ENCODE measurements at regions not wholly inside any gene's neighbourhood (a gene's known extent, or its start where the extent isn't known, plus 50 kb on each side); places are given as distances from the start of the nearest gene placed in this dataset.

GRCh38 chr9:90018688-90019087, 413.9 kb downstream of the GADD45G start:
- ChIA-PET CTCF (no interaction called here), SMC1A (ENCODE audit: uncharacterized antibody, unreplicated experiment) (no interaction called here), POLR2A (no interaction called here), RAD21 (ENCODE audit: unreplicated experiment) (no interaction called here)
- FAIRE-seq (no peak), ATAC-seq (no peak), DNase-seq (ENCODE audit: low read depth, low spot score) (no peak)
- H3K36me3 ChIP-seq (ENCODE audit: control insufficient read depth in 2 of 2, insufficient read depth in 2 of 2, low read length in 1 of 2): no peaks in the 10 kb centered on the region
- TF ChIP-seq ZNF592 (IDR thresholded peaks at IDR 0.05) (no peak), SPI1 (IDR thresholded peaks at IDR 0.05; ENCODE audit: borderline replicate concordance, insufficient read depth, low read depth, low read length) (no peak), MTA2 (IDR thresholded peaks at IDR 0.05; ENCODE audit: low read depth) (no peak), NFYA (IDR thresholded peaks at IDR 0.05; ENCODE audit: borderline replicate concordance, low read depth, low read length) (no peak)
- BruUV-seq (replicated peaks): no TSS peak
- WGBS (ENCODE audit: insufficient coverage, insufficient replicate concordance, low lambda C conversion rate, missing lambda C conversion rate): 20% methylated on average over 2 of the region's 2 CpGs
- H3K79me2 ChIP-seq (ENCODE audit: control insufficient read depth, insufficient read depth, low read length): no peaks in the 10 kb centered on the region
- H3K27me3 ChIP-seq (replicated peaks in 1 of 2; ENCODE audit: control insufficient read depth in 2 of 2, insufficient read depth in 2 of 2, low read length in 1 of 2): peaks cover 0 to 2% of the 10 kb centered on the region in 2 experiments; a peak in 1 of 4 replicates
- H3K4me2 ChIP-seq (ENCODE audit: control insufficient read depth, insufficient read depth): no peak overlapping the region
- no peak overlapping the region for H3K27ac ChIP-seq (ENCODE audit: control insufficient read depth, insufficient read depth)
- no peaks in the 10 kb centered on the region; the same call in 1 of the 2 replicates for H4K20me1 ChIP-seq (ENCODE audit: control insufficient read depth, insufficient read depth)
- H3K9me3 ChIP-seq (replicated peaks; ENCODE audit: control insufficient read depth, insufficient read depth, low read length): no peaks in the 10 kb centered on the region; the same call in 2 of the 3 replicates
- no peaks in the 10 kb centered on the region for H3K4me1 ChIP-seq (ENCODE audit: control insufficient read depth, insufficient read depth, low read length)
- no peak overlapping the region for H2AFZ ChIP-seq (ENCODE audit: control insufficient read depth, low read depth, low read length)
- intact Hi-C loops (cut with micrococcal nuclease; ENCODE audit: unreplicated experiment) (no loop called here), in situ Hi-C loops (cut with MboI) (no loop called here)
- H3K9ac ChIP-seq (ENCODE audit: control insufficient read depth, insufficient read depth, low read length): no peak overlapping the region
- H3K4me3 ChIP-seq: no peak overlapping the region
